HK-2 (cell line): ENCODE measurements at regions not wholly inside any gene's neighbourhood (a gene's known extent, or its start where the extent isn't known, plus 50 kb on each side); places are given as distances from the start of the nearest gene placed in this dataset.
"Not testable (repeated sequence)": the region's sequence is repeated elsewhere in the genome, so short reads cannot be mapped to it uniquely, and the experiment has no call there.

Experiments
- DNase-seq: peaks from one replicate; pipeline ENCODE4 v3.0.0-alpha.2; 2018; ENCODE audit not compliant: unreplicated experiment

DNA sequence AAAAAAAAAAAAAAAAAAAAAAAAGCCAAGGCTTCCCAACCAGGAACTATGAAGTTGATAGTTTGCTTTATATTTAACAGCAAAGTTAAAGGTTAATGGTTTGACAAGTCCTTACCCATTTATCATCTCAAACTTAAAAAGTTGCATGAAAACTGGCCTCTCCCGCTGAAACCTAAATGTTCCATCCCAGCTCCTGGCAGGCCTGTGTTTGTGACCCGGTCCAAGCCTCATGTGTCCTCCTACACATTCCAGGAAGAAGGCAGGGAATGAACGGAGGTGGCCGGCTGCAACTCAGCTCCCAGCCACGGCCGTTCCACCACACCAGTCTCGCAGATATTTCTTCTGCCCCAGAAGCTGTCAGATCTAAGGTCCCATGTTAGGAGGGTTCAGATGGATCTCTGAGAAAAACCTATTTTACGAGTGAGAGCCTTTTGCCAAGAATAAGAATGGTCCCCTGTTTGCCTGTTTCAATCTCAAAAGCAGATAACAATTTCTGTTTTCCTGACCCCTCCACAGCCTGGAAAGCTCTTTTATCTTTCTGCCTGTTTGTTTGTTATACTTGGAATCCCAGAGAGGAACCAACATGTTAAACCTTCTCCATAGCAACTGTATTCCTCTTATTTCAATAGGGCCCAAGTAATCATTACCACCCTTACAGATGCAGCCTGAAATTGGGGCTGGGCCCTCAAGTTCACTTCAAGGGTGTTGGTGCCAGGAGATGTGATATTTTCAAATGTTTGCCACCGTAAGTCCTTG, 56.5 kb downstream of the KCTD12 start:
- no peak for DNase-seq

DNA sequence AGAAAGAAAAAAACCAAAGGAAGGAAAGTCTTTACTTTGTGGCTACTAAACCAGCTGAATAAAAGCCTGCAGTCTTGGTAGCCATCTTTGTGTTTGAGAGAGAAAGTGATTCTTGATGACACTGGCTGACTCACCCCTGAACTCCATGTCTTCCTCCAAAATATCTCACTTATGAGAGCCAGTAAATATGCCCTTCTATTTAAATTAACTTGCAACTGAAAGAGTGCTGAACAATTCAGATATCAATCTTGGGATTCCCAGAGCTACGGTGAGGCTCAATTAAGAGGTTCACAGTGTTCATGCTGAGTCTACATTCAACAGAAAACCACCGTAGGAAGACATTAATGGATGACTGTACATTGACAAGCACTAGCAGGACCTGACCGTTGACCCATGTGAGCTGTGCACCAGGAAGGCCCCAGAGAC, 57.9 kb downstream of the KCTD12 start:
- no peak for DNase-seq

DNA sequence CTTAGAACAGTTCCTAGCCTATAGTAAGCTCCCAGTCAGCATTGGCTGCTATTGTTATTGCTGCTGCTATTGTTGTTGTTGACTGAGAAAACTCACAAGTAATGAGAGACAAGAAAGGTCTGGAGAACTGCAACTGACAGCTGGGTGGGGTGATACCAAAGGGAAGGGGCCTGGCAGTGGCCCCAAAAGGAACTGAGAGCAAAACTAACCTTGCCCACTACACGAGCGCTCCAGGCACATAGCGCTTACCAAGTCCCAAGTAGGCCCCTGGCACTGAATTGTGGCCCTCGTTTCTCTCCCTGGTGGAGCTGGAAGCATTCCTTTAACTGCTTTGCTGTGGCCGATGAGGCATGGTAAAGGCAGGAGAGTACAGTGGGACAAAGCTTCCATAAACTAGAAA, 59.7 kb downstream of the KCTD12 start:
- no peak for DNase-seq

DNA sequence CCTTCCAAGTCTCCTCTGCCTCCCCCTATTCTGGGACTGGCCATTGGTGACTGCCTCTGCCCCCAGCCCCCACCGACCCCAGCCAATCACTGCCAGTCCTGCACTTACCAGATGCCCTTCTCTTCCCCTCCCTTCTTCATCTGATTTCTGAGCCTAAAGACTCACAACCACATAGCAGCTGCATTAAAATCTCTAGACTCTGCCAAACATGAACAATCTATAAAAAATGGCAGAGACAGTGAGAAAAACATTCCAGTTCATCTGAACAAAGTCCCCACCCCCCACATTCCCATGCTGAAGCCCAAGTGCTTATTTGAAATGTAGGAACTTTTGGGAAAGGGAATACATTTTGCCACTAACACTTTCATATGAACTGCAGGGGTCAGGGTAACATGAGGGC, 60.8 kb downstream of the KCTD12 start:
- no peak for DNase-seq

DNA sequence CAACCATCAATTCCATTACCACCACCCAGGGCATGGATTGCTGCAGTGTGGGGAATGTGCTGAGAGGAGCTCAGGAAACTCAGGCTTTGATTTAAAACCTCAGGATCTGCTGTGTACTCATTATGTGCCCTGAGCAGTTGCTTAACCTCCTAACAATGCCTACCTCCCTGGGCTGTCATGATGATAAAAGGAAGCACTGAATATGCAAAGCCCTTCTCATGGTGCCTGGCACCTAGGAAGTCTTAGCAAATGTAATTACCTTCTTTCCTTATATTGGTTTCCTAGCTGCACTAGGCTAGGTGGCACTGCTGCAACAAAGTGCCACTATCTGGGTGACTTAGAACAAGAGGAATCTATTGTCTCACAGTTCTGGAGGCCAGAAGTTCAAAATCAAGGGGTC, 62.2 kb downstream of the KCTD12 start:
- DNase-seq = no peak

DNA sequence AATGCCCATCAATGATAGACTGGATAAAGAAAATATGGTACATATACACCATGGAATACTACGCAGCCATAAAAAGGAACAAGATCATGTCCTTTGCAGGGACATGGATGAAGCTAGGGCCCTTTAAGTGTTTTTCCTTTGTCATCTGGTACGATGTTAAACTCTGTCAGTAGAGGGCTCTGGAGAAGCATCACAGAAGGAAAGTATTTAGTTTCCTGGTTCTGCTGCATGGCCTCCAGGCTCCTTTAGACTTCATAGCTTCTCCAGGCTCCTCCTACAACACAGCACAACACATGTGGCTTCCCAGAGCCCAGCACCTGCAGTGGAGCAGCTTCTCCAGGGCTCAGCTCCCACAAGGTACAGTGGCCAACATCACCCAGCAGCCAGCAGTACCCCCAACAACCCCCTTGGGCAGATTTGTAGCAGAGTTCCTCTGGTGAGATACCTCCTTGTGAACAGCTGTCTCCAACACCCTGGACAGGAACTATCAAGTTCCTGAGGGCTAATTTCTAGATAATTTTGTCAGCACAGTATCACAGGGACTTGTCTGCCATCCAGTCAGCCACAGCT, 63.4 kb downstream of the KCTD12 start:
- no peak for DNase-seq

DNA sequence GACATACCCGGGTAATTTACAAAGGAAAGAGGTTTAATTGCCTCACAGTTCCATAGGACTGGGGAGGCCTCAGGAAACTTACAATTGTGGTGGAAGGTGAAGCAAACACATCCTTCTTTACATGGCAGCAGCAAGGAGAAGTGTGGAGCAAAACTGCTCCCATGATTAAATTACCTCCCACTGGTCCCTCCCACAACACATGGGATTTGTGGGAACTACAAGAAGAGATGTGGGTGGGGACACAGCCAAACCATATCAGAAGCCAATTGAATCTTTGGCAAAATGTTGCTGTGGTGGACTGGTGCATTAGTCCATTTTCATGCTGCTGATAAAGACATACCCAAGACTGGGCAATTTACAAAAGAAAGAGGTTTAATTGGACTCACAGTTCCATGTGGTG, 65.0 kb downstream of the KCTD12 start:
- not testable (repeated sequence) for DNase-seq

DNA sequence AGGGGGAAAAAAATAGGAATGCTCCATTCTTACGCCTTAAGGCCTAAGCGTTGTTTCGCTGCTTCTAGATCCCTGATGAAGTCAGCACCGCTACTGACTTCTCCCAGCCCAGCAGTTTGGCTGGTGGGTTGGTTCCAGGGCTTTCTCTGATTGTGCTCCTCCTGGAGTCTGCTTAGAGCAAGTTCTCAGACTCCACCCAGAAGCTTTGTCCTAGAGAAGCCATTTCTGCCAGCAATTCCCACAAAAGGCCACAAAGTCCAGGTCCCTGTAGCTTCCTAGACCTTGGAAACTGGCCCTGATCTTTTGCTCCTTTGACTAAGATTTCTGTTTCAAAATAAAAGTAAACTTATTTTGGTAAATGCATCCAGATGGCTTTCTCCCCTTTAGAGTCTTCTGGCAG, 65.4 kb downstream of the KCTD12 start:
- DNase-seq = no peak

DNA sequence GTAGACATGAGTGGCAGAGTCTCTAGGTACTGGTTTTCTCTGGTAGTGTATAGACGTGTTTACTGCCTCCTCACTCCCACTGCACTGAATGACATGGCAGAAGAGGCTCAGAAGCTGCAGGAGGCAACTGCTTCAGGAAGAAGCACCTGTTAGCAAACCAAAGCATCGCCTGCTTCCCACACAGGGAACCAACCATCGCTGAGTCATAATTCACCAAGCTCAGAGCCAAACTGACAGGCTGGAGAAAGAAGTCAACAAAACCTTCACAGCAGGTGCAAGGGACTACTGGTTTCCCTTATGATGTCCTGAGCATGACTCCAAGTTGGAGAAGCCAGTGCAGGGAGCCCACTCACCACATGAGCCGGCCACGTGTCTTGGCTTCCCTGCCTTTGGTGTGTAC, 69.8 kb downstream of the KCTD12 start:
- DNase-seq = no peak

DNA sequence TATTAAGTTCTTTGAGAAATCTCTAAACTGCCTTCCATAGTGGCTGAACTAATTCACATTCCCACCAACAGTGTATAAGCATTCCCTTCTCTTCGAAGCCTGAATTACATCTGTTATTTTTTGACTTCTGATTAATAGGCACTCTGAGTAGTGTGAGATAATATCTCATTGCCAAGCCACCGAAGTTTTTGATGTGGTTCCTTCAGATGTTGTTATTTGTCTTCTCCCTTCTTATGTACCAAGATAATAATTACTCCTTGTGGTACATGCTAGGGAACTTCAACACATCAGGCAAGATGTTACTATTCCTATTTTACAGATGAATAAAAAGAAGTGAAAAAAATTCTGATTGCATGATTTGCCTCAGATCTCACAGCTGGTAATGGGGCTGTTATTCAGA, 70.9 kb downstream of the KCTD12 start:
- DNase-seq = no peak

DNA sequence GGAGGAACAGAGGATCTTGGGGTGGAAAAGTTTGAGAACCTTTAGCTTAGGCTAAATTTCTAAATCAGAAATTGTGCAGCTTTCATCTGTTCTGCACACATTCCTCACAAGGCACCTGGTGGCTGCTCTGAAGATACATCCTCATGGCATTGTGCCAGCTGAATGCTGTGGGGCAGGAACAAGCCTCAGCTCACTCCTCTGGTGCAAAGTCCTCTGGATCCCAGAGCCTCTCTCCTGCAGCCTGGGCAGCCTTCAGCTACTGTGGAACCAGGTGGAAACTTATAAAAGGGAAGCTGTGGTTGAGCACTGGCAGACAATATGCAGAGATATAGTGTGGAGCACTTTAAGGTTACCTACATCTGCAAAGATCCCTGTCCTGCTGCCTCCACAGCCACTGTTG, 72.3 kb downstream of the KCTD12 start:
- no peak for DNase-seq

DNA sequence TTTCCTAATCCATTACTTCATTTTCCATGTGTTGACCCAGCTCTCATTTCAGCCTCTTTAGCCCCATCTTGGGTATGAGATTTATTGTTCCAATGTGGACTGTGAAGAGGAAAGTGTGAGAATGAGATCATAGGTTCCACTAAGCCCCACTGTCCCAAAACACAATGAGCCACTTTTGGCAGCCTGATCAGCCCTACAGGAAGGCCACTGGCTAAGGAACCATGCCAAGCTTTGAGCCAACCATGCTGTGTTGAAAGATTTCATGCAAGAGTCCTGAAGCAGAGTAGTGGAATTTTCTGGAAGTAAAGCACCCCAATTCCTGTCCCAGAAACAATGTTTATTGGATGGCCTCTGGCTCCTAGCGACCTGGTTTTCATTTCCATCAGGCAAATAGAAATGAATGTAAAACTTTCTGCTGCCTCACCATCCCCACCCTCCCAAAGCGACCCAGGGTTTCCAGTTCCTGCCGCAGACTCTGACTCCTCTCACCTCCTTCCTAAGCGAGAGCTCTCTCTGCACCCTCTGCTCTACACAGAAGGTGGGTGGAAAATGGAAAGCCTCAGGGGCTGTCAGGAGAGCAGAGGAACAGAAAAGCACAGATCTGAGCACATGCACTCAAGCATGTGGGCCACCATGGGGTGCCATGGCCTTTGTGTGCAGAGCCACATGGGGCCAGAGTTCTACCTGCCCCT, 73.1 kb downstream of the KCTD12 start:
- no peak for DNase-seq

DNA sequence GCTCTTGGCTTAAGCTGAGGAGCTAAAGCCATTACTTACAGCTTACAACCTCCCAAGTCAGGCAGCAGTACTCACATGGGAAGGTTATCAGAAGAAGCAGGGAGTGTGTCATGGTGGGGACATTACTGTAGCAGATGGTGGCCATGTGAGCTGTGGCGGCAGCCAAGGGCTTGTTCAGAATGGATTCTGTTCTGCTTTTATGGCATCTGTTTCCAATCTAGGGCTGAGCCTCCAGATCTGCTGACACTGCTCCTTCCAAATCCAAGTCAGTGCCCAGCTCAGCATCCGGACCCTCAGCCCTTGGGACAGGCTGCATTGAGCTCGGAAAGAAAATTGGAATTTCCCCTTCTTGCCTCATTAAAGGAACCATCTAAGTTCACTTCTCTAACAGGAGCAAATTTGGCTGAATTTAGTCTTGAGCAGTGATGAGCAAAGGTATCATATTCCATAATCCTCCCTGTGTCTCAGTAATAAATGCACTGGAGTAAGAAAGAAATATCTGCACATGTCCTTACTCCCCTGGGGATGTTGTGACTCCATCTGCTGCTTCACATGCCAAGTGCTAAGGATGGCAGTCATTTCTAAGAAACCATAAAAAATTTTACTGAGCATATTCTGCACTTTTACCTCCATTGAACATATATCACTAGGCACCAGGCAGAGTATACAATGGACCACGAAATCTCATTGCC, 73.9 kb downstream of the KCTD12 start:
- DNase-seq = no peak

DNA sequence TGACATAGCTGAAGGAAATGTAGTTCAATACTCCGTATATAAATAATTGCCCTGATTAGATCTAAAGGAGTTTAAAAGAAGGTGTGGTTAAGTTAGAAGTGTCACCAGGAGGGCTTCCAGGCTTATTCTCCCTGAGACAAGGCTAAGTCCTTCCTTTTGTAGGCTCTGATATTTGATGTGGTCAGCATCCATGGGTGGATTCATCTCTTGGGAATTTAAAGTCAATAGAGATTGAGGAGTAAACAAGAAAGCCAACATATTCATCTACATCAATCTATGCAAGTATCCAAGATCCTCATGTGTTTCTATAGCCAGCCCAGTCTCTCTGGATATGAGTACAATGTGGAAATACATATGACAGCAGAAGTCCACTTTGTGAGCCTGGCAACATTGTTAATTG, 76.8 kb downstream of the KCTD12 start:
- DNase-seq = no peak

DNA sequence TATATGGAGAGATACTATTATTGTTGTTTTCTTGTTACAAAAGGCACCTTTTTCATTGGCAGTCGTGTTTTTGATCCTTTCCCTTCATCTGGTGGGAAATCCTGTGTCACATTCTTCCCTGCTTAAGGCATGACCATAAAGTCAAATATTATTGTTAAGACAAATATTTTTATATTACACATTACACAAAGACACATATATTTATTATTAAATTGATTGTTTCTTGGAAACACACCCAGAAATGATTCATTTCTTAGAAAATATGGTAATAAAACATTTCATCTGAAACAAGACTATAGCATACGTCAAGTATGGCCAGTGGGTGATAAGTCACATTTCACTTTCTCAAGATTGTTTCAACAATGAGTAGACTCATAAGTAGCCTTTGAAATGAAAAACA, 77.3 kb downstream of the KCTD12 start:
- DNase-seq = no peak

DNA sequence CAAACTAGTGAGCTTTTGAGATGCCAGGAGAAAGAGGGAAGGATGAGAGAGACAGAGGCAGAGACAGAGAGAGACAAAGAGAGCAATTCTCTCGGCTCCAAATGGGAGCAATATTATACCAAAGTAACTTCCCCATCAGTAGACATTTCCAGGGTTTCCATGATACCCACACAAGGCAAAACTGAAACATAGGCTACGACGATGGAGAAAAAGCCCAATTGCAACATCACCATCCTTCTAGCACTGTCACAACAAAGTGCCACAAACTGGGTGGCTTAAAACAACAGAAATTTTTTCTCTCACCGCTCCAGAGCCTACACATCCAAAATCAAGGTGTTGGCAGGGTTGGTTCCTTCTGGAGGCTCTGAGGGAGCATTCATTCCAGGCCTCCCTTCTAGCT, 81.4 kb downstream of the KCTD12 start:
- DNase-seq = no peak

DNA sequence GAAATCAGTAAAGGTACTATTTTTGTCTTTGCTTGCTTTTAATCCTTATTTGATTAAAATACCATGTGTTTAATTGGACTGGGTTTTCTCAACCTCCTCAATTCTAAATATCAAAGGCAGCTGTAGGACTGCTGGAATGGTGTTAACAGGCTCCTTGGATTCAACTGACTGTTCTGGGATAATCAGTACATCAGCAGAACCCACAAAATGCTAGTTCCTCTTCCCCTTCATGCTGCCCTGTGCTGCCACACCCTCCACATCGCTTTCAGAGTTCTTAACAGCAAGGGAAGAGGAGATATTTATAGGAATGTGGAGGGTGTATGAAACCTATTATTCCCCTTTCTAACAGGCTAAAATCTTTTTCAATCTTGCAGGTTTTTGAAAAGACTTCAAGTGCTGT, 82.4 kb downstream of the KCTD12 start:
- no peak for DNase-seq

DNA sequence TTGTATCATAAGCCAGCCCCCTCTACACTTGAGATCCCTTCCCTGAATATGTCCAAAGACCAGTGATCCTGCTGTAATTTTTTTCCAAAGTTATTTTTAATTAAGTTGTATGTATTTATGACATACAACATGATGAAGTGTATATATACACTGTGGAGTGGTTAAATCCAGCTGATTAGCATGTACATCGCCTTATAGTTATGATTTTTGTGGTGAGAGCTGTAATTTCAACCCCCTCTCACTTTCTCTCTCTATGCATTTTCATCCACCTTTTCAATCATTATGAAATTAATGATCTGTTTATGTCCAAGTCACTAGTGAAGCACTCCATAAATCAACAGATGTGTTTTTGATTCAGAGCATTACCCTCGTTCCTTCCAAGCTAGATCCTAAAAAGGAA, 85.3 kb downstream of the KCTD12 start:
- DNase-seq = no peak

DNA sequence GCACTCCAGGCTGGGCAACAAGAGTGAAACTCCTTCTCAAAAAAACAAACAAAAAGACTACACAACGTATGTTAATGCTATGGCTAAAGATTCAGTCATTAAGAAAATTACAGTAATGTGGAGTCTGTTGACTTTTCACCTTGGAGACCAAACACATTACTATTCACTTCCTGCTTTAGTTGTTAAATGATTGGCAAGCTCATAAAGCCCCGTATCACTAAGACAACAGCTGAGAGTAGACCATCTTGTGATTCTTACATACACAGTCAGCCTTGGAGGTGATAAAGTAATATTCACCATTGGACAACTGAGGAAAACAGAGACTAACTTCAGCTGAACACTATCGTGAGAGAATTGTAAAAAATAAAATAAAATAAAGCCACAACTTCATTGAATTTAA, 86.5 kb downstream of the KCTD12 start:
- no peak for DNase-seq

DNA sequence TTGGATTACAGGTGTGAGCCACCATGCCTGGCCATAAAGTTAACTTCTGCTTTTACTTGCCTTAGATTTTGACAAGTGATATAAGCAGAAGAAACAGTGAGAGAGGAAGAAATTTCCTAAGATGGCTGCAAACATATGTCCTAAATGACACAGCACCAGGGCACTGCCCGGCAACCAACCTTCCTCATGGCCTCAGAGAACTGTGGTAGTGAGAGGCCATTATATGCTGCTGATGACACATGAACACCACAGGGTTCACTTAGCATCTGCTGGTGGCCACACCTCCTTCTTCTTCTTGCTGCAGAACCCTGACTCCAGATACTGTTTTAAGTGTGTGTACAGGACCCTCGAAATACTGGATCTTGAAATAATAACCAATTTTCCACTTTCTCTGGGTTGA, 88.2 kb downstream of the KCTD12 start:
- no peak for DNase-seq

DNA sequence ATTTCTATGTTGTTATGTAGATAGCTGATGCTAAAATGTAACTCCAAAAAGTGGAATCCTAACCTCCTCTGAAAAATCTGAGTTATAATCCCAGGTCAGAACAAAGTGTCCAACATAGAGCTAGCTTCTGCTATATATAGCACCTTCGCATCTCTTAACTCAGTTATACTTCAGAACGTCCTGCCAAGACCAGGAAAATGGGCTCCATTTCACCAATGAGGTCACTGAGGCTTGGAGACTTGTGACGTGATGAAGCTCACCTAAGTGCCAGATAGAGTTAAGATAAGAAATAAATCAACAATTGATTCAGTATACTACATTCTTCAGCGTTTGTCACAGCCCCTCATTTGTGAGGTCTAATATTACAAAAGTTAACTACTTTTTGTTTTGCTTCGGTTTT, 88.8 kb downstream of the KCTD12 start:
- DNase-seq = no peak

DNA sequence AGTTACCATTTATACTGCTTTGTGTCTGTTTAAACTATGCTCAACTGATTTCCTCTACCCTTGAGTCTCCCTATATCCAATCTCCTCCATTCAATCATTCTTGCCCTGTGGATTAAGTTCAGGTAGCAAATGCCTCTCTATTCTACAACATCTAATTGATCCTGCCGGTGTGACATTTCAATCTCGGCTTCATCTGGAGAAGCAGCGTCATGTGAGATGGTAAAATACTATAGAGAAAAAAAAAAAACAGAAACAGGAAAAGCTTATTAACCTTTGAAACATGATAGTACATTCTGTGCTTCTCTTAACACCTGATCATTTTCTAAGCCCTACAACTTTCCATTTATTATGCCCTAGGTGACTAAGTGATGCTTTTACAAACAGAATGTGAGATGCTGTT, 89.4 kb downstream of the KCTD12 start:
- DNase-seq = no peak
